DOHH2 (cell line): ENCODE measurements at regions not wholly inside any gene's neighbourhood (a gene's known extent, or its start where the extent isn't known, plus 50 kb on each side); places are given as distances from the start of the nearest gene placed in this dataset.

ENCODE experiments used
- EZH2phosphoT487 ChIP-seq: fragments of 200-600 bp; sonication (generic); IDR thresholded peaks from 2 replicates; pipeline ENCODE4 v1.6.1; 2017; ENCODE audit warnings: borderline replicate concordance, mild to moderate bottlenecking, antibody characterized with exemption, low read length, moderate library complexity, mixed read lengths
- TF ChIP-seq, protein P1 (sequence below): fragments of 200-600 bp; sonication (generic); IDR thresholded peaks from one replicate; pipeline ENCODE4 v1.5.1; 2014; ENCODE audit warnings: antibody characterized with exemption, mild to moderate bottlenecking, low read depth, low read length; ENCODE audit not compliant: poor library complexity, severe bottlenecking

GRCh38 chr11:70689764-70690163 lies 291.4 kb downstream of the CTTN start:
- TF ChIP-seq, protein P1, sequence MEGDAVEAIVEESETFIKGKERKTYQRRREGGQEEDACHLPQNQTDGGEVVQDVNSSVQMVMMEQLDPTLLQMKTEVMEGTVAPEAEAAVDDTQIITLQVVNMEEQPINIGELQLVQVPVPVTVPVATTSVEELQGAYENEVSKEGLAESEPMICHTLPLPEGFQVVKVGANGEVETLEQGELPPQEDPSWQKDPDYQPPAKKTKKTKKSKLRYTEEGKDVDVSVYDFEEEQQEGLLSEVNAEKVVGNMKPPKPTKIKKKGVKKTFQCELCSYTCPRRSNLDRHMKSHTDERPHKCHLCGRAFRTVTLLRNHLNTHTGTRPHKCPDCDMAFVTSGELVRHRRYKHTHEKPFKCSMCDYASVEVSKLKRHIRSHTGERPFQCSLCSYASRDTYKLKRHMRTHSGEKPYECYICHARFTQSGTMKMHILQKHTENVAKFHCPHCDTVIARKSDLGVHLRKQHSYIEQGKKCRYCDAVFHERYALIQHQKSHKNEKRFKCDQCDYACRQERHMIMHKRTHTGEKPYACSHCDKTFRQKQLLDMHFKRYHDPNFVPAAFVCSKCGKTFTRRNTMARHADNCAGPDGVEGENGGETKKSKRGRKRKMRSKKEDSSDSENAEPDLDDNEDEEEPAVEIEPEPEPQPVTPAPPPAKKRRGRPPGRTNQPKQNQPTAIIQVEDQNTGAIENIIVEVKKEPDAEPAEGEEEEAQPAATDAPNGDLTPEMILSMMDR = no peak
- TF ChIP-seq EZH2phosphoT487 = no peak
